ENCODE measurements at regions not wholly inside any gene's neighbourhood (a gene's known extent, or its start where the extent isn't known, plus 50 kb on each side); places are given as distances from the start of the nearest gene placed in this dataset.

DNA sequence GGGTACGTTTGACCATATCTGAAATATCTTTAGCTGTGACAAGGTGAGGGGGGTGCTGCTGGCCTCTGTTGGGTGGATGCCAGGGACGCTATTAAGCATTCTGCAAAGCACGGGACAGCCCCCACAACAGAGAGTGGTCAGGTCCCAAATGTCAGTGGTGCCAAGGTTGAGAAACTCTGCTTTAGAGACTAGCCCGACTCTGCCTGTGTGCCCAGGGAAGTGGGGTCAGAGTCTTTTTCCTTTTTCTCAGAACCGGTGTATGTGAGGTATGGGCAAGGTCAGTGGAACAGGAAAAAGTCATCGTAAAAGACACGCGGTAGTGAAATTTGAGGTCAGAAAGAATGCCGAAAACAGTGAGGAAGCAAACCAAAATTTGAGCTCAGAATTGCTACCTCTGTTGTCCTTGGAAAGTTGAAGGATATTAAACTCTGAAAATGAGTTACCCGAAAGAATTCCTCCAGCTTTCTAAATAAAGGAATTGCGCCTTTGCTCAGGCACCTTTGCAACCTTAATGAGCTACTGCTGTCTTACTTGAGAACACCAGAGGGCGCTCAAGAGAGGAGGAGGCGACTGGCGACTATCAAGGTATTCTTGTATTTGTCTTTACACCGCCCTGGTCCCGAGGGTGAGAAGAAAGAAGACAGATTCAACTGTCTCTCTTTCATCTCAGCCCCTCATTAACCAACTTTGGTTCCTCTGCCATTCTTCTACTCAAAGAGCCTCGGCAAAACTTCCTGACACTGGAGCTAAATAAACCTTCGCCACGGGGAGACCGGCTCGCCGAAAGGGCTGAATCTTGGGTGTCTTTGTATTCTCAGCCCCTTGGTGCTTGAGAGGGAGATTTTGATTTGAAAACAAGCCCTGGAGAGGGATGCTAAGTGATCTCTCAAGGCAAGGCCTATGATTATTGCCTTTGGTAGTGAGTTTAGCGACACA is 85.4 kb upstream of the OLIG2 start:
- Mint-ChIP-seq H3K36me3 (no peaks in the 10 kb centered on the region), H3K9me3 (no peaks in the 10 kb centered on the region), H3K27ac (no peak overlapping the region), H3K4me3 (no peak overlapping the region), H3K4me1 (peaks cover 0 to 4% (median 0%) of the 10 kb centered on the region in 3 donors), H3K27me3 (peaks cover 7% of the 10 kb centered on the region)

DNA sequence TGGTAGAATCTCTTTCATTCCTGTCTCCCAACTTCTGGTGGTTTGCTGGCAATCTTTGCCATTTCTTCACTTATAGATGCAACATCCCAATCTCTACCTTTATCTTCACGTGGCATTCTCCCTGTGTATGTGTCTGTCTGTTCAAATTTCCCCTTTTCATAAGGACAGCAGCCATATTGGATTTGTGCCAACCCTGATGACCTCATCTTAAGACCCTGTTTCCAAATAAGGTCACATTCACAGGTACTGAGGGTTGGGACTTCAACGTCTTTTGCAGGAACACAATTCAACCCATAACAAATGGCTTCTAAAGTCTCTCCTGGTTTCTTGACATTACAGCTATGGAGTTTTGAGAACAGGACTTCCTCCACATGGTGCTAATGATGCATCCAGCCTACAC is 84.5 kb upstream of the OLIG2 start:
- H3K9me3 Mint-ChIP-seq, result no peaks in the 10 kb centered on the region
- H3K27ac Mint-ChIP-seq, result no peak overlapping the region
- no peak overlapping the region for H3K4me3 Mint-ChIP-seq
- H3K27me3 Mint-ChIP-seq, result peaks cover 7% of the 10 kb centered on the region
- H3K4me1 Mint-ChIP-seq, result peaks cover 0 to 4% (median 0%) of the 10 kb centered on the region in 3 donors
- H3K36me3 Mint-ChIP-seq, result no peaks in the 10 kb centered on the region

GRCh38 chr21:32946654-32947053 is 79.1 kb upstream of the OLIG2 start:
- H3K27me3 Mint-ChIP-seq, result no peaks in the 10 kb centered on the region
- H3K36me3 Mint-ChIP-seq, result no peaks in the 10 kb centered on the region
- no peak overlapping the region for H3K27ac Mint-ChIP-seq

GRCh38 chr21:32947736-32948135 is 78.0 kb upstream of the OLIG2 start:
- no peak overlapping the region for H3K4me3 Mint-ChIP-seq
- H3K27ac Mint-ChIP-seq, result no peak overlapping the region
- peaks cover 5% of the 10 kb centered on the region for H3K27me3 Mint-ChIP-seq
- no peaks in the 10 kb centered on the region for H3K4me1 Mint-ChIP-seq
- H3K9me3 Mint-ChIP-seq, result peaks cover 0 to 4% (median 3%) of the 10 kb centered on the region in 3 donors
- H3K36me3 Mint-ChIP-seq, result no peaks in the 10 kb centered on the region

More at GRCh38 chr21:32946654-32947053, 79.1 kb upstream of the OLIG2 start:
- Mint-ChIP-seq H3K4me3 (no peak overlapping the region), H3K4me1 (no peaks in the 10 kb centered on the region), H3K9me3 (peaks cover 0 to 4% (median 3%) of the 10 kb centered on the region in 3 donors)

DNA sequence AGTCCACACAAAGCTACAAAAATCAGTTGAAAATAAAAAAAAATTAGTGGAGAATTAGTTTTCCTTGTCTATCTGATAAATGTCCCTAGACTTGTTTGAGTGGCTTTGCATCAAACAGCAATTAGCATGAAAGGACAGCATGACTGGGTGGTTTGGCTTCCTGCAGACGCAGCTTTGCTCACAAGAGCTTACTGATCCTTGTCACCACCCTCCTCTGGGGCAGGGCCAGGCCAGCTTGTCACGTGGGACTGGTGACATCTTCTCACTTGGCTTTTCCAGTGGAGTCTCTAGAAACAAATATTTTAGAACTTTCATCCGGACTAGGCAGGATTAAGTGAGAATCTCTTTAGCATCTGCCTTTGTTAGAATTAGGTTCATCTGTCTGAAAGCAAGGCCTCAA is 76.0 kb upstream of the OLIG2 start:
- Mint-ChIP-seq H3K27me3 (peaks cover 13% of the 10 kb centered on the region), H3K4me1 (no peaks in the 10 kb centered on the region), H3K4me3 (no peak overlapping the region), H3K36me3 (no peaks in the 10 kb centered on the region), H3K9me3 (peaks cover 0 to 4% (median 3%) of the 10 kb centered on the region in 3 donors), H3K27ac (no peak overlapping the region)

DNA sequence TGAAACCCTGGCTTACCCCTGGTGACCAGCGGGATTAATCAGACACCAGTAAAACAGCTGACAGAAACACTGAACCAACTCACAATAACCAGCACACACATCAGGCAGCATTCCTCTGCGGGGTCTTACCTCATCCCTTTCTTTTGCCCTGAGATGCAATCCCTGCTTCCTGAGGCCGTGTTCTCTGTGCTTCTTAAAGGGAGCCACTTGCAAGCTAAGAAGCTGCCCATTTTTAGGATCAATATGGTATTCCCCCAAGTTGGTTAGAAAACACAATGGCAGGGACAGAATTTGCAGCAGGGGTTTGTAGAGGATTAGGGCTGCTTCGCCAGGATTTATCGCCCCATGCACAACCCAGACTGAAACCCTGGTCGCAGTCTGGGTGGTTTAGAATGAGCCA is 74.7 kb upstream of the OLIG2 start:
- H3K4me1 Mint-ChIP-seq, result no peaks in the 10 kb centered on the region
- H3K36me3 Mint-ChIP-seq, result no peaks in the 10 kb centered on the region
- H3K4me3 Mint-ChIP-seq, result no peak overlapping the region
- peaks cover 13% of the 10 kb centered on the region for H3K27me3 Mint-ChIP-seq
- H3K9me3 Mint-ChIP-seq, result peaks cover 0 to 4% (median 3%) of the 10 kb centered on the region in 3 donors
- H3K27ac Mint-ChIP-seq, result no peak overlapping the region

- no peaks in the 10 kb centered on the region for H3K9me3 Mint-ChIP-seq
- no peak overlapping the region for H3K27ac Mint-ChIP-seq
- no peaks in the 10 kb centered on the region for H3K4me1 Mint-ChIP-seq
- peaks cover 19% of the 10 kb centered on the region for H3K27me3 Mint-ChIP-seq
- H3K4me3 Mint-ChIP-seq, result no peak overlapping the region
- H3K36me3 Mint-ChIP-seq, result no peaks in the 10 kb centered on the region
These were observed 71.4 kb upstream of the OLIG2 start for GRCh38 chr21:32954353-32954752.

DNA sequence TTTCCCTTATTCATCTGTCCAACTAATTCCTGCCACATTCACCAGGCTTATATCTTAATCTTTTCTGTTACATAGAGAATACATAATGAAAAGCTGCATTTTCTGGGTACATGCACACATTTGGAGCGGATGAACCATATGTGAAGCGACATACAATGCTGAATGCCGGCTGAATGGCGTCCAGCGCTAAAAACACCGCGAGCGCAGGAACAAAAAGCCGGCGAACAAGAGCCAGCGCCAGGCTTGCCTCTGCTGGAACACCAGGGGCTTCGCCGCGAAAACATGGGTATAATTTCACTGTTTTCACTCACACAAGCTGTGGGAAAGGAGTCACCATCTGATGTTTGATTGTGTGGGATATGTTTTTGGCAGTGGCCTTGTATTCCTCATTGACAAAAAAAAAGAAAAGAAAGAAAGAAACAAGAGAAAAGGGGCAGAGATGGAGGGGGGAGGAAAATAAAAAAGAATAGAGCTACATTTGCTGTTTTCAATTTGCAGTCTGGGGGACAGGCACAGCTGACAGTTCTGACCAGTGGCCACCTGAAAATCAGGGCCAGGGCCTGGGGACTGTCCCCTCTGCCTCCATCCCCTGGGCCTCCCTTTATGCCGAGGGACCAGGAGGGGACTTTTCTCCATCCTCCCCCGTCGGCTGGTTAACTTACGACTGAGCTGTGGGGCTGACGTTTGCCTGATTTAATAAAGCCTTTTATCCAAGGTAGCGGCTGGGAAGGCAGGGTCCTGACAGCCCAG is 70.2 kb upstream of the OLIG2 start:
- H3K4me3 Mint-ChIP-seq, result no peak overlapping the region
- H3K27me3 Mint-ChIP-seq, result peaks cover 22% of the 10 kb centered on the region
- no peak overlapping the region for H3K27ac Mint-ChIP-seq
- no peaks in the 10 kb centered on the region for H3K36me3 Mint-ChIP-seq
- no peaks in the 10 kb centered on the region for H3K4me1 Mint-ChIP-seq
- no peaks in the 10 kb centered on the region for H3K9me3 Mint-ChIP-seq

- H3K27me3 Mint-ChIP-seq, result peaks cover 24% of the 10 kb centered on the region
- peaks cover 0 to under 1% (median 0%) of the 10 kb centered on the region in 3 donors for H3K9me3 Mint-ChIP-seq
- no peaks in the 10 kb centered on the region for H3K36me3 Mint-ChIP-seq
These were observed 69.6 kb upstream of the OLIG2 start for GRCh38 chr21:32956061-32956656.

DNA sequence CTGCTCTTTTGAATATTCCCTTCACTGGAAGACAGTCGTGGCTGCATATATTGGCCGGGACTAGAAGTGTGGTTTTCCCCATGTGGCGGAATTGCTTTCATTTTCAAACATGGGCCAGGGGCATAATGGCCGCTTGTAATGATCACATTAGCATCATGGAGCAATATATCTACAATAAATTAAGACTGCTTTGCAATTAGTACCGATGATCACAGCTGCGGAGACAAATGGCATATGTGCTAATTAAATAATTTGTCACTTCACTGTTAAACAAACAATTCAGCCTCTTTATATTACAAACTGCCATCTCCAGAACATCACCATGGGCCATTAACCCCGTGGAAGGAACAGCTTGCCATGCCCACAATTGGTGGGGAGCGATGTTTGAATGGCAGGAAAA is 68.2 kb upstream of the OLIG2 start:
- H3K9me3 Mint-ChIP-seq, result peaks cover 0 to 2% (median 0%) of the 10 kb centered on the region in 3 donors
- peaks cover 29% of the 10 kb centered on the region for H3K27me3 Mint-ChIP-seq
- no peak overlapping the region for H3K27ac Mint-ChIP-seq
- no peaks in the 10 kb centered on the region for H3K36me3 Mint-ChIP-seq
- H3K4me1 Mint-ChIP-seq, result no peaks in the 10 kb centered on the region
- H3K4me3 Mint-ChIP-seq, result no peak overlapping the region

More at GRCh38 chr21:32956061-32956656, 69.6 kb upstream of the OLIG2 start:
- H3K4me3 Mint-ChIP-seq, result no peak overlapping the region
- H3K4me1 Mint-ChIP-seq, result no peaks in the 10 kb centered on the region
- no peak overlapping the region for H3K27ac Mint-ChIP-seq

- H3K27me3 Mint-ChIP-seq, result peaks cover 25% of the 10 kb centered on the region
- H3K4me1 Mint-ChIP-seq, result no peaks in the 10 kb centered on the region
- no peak overlapping the region for H3K4me3 Mint-ChIP-seq
- H3K36me3 Mint-ChIP-seq, result peaks cover 1% of the 10 kb centered on the region
- peaks cover 0 to 2% (median 0%) of the 10 kb centered on the region in 3 donors for H3K9me3 Mint-ChIP-seq
- no peak overlapping the region for H3K27ac Mint-ChIP-seq
These were observed 67.3 kb upstream of the OLIG2 start for GRCh38 chr21:32958288-32959002.

GRCh38 chr21:32962268-32962667 is 63.5 kb upstream of the OLIG2 start:
- Mint-ChIP-seq H3K4me3 (no peak overlapping the region), H3K27ac (no peak overlapping the region), H3K36me3 (peaks cover 4% of the 10 kb centered on the region), H3K9me3 (peaks cover 0 to 2% (median 0%) of the 10 kb centered on the region in 3 donors), H3K27me3 (peaks cover 19% of the 10 kb centered on the region), H3K4me1 (no peaks in the 10 kb centered on the region)

DNA sequence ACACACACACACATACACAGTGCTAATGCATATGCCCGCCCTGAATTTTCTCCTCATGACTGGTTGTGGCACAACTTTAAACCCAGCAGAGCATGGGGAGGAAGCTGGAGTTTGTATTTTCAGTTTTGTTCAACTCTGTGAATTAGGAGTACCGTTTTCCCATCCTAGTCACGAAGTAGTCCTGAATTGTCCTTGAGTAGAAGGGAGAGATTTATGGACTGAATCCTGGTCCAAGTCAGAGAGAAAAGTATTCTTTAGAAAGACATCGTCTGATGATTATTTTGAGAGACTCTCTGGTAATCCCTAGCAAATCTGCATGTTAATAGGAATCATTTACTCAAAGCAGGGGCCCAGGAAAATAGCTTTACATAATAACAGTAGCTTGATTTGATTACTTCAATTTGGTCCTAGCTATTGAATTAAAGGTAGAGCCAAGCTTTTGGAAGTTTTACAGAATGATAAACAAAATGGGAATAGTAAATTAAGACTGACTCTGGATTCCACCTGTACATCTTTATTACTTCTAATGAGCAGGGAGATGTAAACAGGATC is 60.5 kb upstream of the OLIG2 start:
- Mint-ChIP-seq H3K27me3 (peaks cover 17% of the 10 kb centered on the region), H3K27ac (no peak overlapping the region), H3K9me3 (peaks cover 0 to 5% (median 2%) of the 10 kb centered on the region in 3 donors), H3K4me1 (no peaks in the 10 kb centered on the region), H3K4me3 (no peak overlapping the region), H3K36me3 (peaks cover 4% of the 10 kb centered on the region)

DNA sequence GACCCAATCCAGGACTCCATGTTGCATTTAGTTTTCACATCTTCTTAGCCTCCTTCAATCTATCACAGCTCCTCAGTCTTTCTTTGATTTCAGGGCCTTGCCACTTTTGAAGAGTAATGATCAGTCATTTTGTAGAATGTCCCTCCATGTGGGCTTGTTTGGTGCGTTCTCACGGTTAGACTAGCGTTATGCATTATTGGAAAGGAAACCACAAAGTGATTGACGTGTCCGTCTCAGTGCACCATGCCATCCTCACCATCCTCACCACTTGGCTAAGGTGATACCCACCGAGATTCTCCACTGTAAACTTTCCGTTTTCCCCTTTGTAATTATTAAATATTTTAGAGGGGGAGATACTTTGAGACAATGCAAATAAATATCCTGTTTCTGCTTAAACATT is 59.6 kb upstream of the OLIG2 start:
- H3K4me1 Mint-ChIP-seq, result no peaks in the 10 kb centered on the region
- peak overlapping the region in 1 of 4 donors; percentile 25 for H3K4me3 Mint-ChIP-seq
- H3K36me3 Mint-ChIP-seq, result peaks cover 4% of the 10 kb centered on the region
- H3K9me3 Mint-ChIP-seq, result peaks cover 0 to 5% (median 2%) of the 10 kb centered on the region in 3 donors
- peaks cover 14% of the 10 kb centered on the region for H3K27me3 Mint-ChIP-seq
- no peak overlapping the region for H3K27ac Mint-ChIP-seq

All from IgD-negative memory B cell (primary cell).